ENCODE measurements at regions not wholly inside any gene's neighbourhood (a gene's known extent, or its start where the extent isn't known, plus 50 kb on each side); places are given as distances from the start of the nearest gene placed in this dataset.

GRCh38 chr2:48129293-48129950 lies 185.1 kb upstream of the FOXN2 start:
- Histone ChIP-seq H3K9me3 (no peaks in the 10 kb centered on the region), H3K4me1 (ENCODE audit: insufficient read depth) (no peaks in the 10 kb centered on the region), H3K27me3 (no peaks in the 10 kb centered on the region), H3K4me3 (no peak overlapping the region), H3K36me3 (no peaks in the 10 kb centered on the region), H3K27ac (no peak overlapping the region)
- no peak for TF ChIP-seq POLR2A (IDR thresholded peaks at IDR 0.05)
- TF ChIP-seq CTCF (IDR thresholded peaks at IDR 0.05) = no peak
- TF ChIP-seq EP300 (IDR thresholded peaks at IDR 0.05) = no peak
- intact Hi-C loops (cut with DNase I) = no loop called here
- no peak for DNase-seq
- 71 to 83% (median 83%) methylated on average over 1 of the region's 1 CpG for WGBS, 3 donors

- intact Hi-C loops (cut with DNase I) = no loop called here
- no peaks in the 10 kb centered on the region for H3K36me3 ChIP-seq
- no peaks in the 10 kb centered on the region for H3K4me1 ChIP-seq (ENCODE audit: insufficient read depth)
- H3K4me3 ChIP-seq = no peak overlapping the region
- TF ChIP-seq POLR2A (IDR thresholded peaks at IDR 0.05) = no peak
- no peak for TF ChIP-seq EP300 (IDR thresholded peaks at IDR 0.05)
- no peak for TF ChIP-seq CTCF (IDR thresholded peaks at IDR 0.05)
- no peak overlapping the region for H3K27ac ChIP-seq
- WGBS, 3 donors = 17 to 20% (median 19%) methylated on average over 6 of the region's 6 CpGs
- no peak for DNase-seq
- no peaks in the 10 kb centered on the region for H3K9me3 ChIP-seq
- no peaks in the 10 kb centered on the region for H3K27me3 ChIP-seq
Observed at GRCh38 chr2:48131539-48132270, 182.8 kb upstream of the FOXN2 start.

- Histone ChIP-seq H3K4me3 (no peak overlapping the region), H3K9me3 (no peaks in the 10 kb centered on the region), H3K4me1 (ENCODE audit: insufficient read depth) (no peaks in the 10 kb centered on the region), H3K27me3 (no peaks in the 10 kb centered on the region), H3K27ac (no peak overlapping the region), H3K36me3 (no peaks in the 10 kb centered on the region)
- TF ChIP-seq POLR2A (IDR thresholded peaks at IDR 0.05) (no peak), EP300 (IDR thresholded peaks at IDR 0.05) (no peak), CTCF (IDR thresholded peaks at IDR 0.05) (no peak)
- no peak for DNase-seq
- intact Hi-C loops (cut with DNase I) = no loop called here
- 62 to 65% (median 62%) methylated on average over 7 of the region's 7 CpGs for WGBS, 3 donors
Observed at GRCh38 chr2:48132271-48132625, 182.2 kb upstream of the FOXN2 start.

GRCh38 chr2:48134704-48135103 lies 179.8 kb upstream of the FOXN2 start:
- intact Hi-C loops (cut with DNase I) = no loop called here
- TF ChIP-seq POLR2A (IDR thresholded peaks at IDR 0.05) (no peak), EP300 (IDR thresholded peaks at IDR 0.05) (no peak), CTCF (IDR thresholded peaks at IDR 0.05) (no peak)
- no peaks in the 10 kb centered on the region for H3K9me3 ChIP-seq
- 97 to 100% (median 98%) methylated on average over 1 of the region's 1 CpG for WGBS, 3 donors
- no peaks in the 10 kb centered on the region for H3K27me3 ChIP-seq
- no peaks in the 10 kb centered on the region for H3K4me1 ChIP-seq (ENCODE audit: insufficient read depth)
- no peak overlapping the region for H3K27ac ChIP-seq
- no peak overlapping the region for H3K4me3 ChIP-seq
- DNase-seq = no peak
- H3K36me3 ChIP-seq = no peaks in the 10 kb centered on the region

Data from ovary (tissue), 7 donors.